ENCODE measurements at regions not wholly inside any gene's neighbourhood (a gene's known extent, or its start where the extent isn't known, plus 50 kb on each side); places are given as distances from the start of the nearest gene placed in this dataset.

DNA sequence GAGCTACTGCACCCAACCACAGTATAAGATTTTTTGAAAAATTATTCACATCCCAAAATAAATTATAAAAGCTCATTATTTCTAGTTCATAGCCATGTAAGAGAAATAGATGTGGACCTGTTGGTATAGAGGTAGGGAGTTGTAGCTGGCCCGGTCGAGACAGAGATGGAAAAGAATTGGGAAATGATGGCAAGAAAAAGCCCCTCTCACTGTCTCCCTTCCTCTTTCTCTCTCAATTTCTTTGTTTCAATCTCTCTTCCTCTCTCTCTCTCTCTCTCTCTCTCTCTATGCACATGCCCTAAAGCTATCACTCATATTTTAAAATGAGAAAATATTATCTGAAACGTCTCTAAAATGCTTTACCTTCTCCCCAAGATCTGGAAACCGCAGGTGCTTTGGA, 80.7 kb upstream of the CD83 start:
- no peak for TF ChIP-seq CTCF (IDR thresholded peaks at IDR 0.05; ENCODE audit: low read length)
- TF ChIP-seq EZH2phosphoT487 (IDR thresholded peaks at IDR 0.05; ENCODE audit: low read length): no peak
- no peak for TF ChIP-seq EZH2 (optimal IDR thresholded peaks at IDR 0.05; ENCODE audit: low read depth, low read length)

All from MM.1S (cell line).